ENCODE measurements at regions not wholly inside any gene's neighbourhood (a gene's known extent, or its start where the extent isn't known, plus 50 kb on each side); places are given as distances from the start of the nearest gene placed in this dataset.
"Not testable (repeated sequence)": the region's sequence is repeated elsewhere in the genome, so short reads cannot be mapped to it uniquely, and the experiment has no call there.

- DNase-seq = no peak
These were observed 930.2 kb downstream of the MAT2B start for GRCh38 chr5:164435576-164435975.

DNA sequence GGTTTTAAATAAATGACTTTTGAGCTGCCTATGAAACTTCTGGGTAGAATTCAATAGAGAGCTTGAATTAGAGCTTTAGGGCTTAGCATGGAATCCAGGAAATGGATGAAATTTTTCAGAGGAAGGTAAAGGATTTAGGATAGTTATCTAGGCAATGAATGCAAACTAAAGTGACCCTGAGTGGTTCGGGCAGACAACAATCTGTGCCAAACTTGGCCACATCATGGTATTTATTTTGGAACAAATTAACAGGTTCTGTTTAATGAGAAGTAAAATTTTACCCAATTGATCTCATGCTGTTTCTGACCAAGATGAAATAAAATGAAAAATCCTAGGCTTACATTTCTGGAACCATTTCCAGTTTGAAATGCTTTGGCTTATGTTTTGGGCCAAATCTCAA lies 934.4 kb downstream of the MAT2B start:
- DNase-seq = no peak

GRCh38 chr5:164449460-164449859 lies 944.0 kb downstream of the MAT2B start:
- DNase-seq = no peak

- DNase-seq = no peak
These were observed 960.6 kb downstream of the MAT2B start for GRCh38 chr5:164466033-164466432.

DNA sequence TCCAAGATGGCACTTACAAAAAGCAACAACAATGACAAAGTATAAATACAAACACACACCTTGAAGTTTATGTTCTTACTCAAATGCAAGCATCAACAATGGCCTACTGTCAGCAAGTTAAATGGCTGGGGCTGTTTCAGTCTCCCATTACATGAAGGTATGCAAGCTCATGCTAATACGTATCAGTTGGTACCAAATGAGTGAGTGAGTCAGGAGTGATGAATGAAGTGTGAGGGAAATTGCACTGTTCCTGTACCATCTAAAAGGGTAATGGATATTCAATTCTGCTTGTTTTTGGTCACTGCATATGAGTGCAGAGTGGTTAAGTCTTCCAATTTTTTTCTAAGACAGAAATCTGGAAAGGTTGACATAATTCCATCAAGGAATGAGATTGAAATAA lies 964.9 kb downstream of the MAT2B start:
- DNase-seq = no peak

DNA sequence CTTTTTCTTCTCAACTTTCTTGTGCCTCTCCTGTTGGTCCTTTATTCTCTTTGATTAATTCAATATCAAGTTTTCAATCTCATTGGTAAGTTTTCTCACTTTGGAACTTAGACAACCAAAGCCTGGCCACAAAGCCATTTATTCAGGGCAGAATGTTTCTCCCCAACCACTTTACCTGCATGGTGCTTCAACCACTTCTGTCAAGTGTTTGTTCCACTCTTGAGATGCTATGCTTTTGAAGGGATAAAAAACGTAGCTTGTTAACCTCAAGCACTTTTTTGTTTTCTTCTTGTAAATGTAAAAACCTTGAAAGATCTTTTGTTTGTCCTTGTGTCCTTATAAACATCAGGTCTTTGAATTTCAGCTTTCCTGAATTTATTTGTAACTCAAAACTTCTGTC lies 966.7 kb downstream of the MAT2B start:
- DNase-seq = no peak

GRCh38 chr5:164475339-164475977 lies 970.0 kb downstream of the MAT2B start:
- peak in 1 of 2 experiments; percentile 36 for DNase-seq

GRCh38 chr5:164481270-164481669 lies 975.9 kb downstream of the MAT2B start:
- DNase-seq = no peak

- no peak for DNase-seq
These were observed 976.9 kb downstream of the MAT2B start for GRCh38 chr5:164482351-164482750.

- no peak for DNase-seq
These were observed 979.5 kb downstream of the MAT2B start for GRCh38 chr5:164484948-164485347.

GRCh38 chr5:164487939-164488338 lies 982.5 kb downstream of the MAT2B start:
- no peak for DNase-seq

DNA sequence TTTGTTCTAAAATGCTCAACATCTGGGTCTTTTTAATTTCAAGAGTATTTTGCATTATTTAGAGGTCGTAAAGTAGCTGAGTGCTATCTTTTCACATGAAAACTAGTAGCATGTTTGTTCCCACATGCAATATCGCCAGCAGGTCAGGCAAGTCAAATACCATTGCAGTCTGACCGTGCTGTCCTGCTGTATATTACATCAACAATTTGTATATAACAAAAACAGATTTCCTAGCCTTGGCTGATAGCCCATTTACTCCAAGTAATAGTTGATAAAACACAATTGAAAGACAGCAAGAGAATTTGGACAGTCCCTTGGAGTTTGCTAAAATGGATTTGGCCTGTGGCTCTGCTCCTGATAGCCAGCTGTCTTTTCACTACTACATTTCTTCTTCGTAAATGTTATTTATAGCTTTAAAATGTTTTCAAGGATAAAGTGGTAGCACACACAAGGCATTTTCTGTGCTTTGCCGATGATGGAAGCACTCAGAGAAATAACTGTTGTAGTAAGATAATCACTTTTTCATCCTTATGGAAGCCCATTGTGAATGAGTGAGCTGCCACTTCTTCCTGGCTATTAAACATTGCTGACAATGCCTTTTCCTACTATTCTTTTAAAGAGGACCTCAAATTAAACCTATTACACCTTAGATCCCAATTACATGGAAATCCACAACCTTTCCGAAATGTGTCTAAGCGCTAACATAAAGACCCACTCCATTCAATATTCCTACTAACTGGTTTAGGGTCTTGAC lies 992.1 kb downstream of the MAT2B start:
- DNase-seq = no peak

DNA sequence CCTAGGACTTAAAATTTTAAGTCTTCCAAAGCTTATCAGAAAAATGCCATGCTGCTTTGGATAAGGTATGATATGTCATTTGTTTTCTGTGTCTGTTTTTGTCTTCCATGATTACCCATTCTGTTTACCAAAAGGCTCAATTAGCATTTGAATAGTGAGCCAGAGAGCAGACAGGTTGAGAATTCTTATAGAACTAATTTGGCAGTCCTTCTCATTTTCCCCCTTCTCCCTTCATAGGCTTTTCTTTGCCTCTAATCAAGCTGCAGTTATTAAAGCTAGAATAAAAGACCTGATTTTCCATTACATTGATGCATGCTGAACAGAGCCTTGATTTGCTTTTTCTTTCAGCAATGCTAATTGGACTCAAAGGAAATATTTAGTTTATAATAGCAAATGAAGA lies 993.0 kb downstream of the MAT2B start:
- DNase-seq = no peak

- no peak for DNase-seq
These were observed 995.4 kb downstream of the MAT2B start for GRCh38 chr5:164500856-164501255.

DNA sequence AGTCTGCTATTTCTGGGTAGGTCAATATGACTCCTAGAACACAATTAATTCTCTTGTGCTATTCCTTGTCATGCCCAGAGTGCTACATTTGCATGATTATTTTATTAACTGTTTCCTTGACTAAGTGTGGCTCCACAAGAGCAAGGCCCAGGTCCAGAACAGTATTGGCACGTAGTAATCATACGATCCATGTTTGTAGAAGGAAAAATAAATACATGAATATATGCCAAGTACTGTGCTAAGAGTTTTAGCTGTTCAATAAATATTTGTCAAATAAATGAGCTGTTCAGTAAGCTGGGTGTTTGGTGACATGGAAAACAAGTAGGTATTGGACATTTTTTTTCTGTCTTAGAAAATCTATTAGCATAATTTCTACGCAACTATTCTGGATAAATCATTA lies 995.9 kb downstream of the MAT2B start:
- no peak for DNase-seq

DNA sequence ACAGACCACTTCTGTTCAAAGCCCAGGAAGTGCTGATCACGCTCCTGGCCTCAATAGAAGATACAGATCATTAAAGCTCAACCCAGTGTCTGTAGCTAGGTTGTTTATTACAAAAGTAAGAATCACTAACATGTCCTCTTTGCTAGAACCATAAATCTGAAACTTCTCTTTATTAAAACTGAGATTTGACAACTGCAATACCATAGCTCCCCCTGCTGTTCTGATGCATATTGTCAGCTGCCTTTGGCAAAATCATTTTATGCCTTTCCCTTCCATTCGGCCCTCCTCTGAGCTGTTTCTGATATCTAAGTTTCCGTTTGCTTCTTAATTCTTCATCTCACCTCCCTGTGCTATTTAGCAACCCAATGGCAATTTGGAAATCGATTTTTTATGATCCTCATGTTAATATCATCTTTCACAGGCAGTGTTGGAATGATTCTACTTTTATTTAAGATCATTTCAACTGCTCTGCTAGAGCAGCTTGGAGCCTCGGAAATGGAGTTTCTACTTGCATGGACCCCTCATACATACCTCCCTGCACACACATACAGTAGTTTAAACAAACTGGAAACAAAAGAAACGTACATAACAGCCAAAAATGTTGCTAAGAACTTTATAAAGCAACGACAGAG lies 998.8 kb downstream of the MAT2B start:
- peak; percentile 20 to 72 for DNase-seq

DNA sequence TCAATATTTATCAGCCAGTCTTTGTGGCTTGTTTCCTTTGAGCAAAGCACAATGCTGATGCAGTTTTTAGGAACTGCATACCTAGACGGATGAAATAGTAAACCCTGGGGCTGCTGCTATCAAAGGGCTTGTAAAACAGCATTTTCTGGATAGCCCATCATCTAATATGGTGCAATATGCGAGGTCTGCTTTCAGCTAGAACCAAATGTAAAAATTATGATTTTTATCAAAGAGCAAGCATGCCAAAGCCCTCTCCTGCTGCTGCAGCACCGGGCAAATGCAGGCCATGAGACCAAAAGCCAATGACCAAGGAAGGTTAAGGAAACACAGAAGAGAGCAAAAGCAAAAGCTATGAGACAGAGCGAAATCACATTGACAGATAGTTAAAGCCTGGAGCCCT lies 1000.4 kb downstream of the MAT2B start:
- no peak for DNase-seq

DNA sequence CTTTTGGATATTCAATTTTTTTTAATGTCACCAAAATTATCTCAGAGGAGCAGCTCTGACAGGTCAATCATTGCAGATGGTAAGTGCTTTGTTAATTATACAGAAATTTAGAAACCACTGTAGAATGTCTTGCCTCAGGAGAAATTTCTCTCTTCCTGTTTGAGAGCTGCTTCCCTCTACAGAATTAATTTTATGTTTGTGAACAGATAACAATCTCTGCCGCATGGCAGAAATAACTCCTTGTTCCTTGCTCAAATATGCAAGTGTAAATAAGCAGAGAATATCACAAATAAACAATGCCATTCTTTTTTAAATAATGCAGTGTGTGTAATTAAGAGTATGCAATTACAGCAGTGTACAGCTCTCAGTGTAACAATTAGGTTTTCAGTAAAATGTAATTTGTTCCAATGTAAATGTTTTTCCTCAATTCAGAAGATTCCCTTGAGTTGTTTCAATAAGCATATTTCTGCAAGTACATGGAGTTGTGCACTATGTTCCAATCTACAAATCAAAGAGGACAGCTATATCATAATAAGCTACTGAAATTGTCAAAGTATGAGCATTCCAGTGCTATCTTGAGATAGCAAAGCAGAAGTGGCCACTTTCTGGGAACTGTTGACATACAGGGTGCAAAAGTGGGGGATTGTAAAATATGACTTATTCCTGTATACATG lies 1012.8 kb downstream of the MAT2B start:
- DNase-seq = no peak

- no peak for DNase-seq
These were observed 1013.3 kb downstream of the MAT2B start for GRCh38 chr5:164518741-164519080.

DNA sequence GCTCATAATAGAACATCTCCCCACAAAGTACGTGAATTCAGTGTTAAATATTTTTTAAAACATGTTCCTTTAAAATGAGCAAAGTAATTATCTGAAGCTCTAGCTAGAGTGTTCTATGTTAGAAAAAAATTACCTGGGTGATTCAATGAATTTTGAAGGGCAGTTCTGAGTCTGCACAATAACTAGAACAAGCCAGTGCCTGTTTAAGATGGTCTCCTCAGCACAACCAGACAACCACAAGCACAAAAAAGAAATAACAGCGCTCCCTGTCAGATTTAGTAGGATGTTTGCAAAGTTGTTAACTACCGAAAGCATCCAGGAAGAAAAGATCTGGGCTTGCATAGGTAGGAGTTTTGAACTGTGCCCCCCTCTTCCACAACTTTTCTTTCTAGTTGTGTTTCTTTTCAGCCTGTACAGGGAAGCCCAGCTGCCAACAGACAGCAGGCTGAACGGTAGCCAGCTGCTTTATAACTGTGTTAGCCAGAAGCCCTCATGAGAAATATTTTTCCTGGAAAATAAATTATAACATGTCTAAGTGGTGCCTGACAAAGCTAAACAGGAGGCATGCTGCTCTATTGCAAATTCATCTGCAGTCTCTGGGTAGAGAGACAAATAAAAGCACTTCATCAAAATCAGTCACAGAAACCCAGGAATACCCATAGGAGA lies 1026.9 kb downstream of the MAT2B start:
- DNase-seq = peak in 1 of 2 experiments; percentile 17

GRCh38 chr5:164533426-164533825 lies 1028.0 kb downstream of the MAT2B start:
- DNase-seq = not testable (repeated sequence)

- DNase-seq = no peak
These were observed 1034.8 kb downstream of the MAT2B start for GRCh38 chr5:164540174-164540573.

DNA sequence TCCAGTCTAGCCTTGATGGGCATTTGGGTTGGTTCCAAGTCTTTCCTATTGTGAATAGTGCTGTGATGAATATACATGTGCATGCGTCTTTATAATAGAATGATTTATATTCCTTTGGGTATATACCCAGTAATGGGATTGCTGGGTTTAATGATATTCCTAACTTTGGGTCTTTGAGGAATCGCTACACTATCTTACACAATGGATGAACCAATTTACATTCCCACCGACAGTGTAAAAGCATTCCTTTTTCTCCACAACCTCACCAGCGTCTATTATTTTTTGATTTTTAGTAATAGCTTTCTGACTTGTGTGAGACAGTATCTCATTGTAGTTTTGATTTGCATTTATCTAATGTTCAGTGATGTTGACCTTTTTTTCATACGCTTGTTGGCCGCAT lies 1040.1 kb downstream of the MAT2B start:
- DNase-seq = no peak
